GM13977 (cell line): ENCODE measurements at regions not wholly inside any gene's neighbourhood (a gene's known extent, or its start where the extent isn't known, plus 50 kb on each side); places are given as distances from the start of the nearest gene placed in this dataset.

Source experiments
- DNase-seq: peaks from one replicate; pipeline ENCODE4 v3.0.0; 2012; ENCODE audit warnings: low spot score
- in situ Hi-C: fragments of 300-500 bp; cut with MboI; formaldehyde crosslinking; loops from one replicate; pipeline ENCODE4 v1.12.0; 2022; ENCODE audit warnings: low sequenced_read_pairs, low pct_unique_long_range_greater_than_20kb, mixed read lengths, inconsistent platforms; ENCODE audit not compliant: unreplicated experiment
- TF ChIP-seq, protein P1 (sequence below): IDR thresholded peaks from 2 replicates; pipeline ENCODE4 v1.5.1; 2012; ENCODE audit warnings: mild to moderate bottlenecking, control low read depth; ENCODE audit not compliant: insufficient read depth; ENCODE audit errors: extremely low read depth, missing control alignments

DNA sequence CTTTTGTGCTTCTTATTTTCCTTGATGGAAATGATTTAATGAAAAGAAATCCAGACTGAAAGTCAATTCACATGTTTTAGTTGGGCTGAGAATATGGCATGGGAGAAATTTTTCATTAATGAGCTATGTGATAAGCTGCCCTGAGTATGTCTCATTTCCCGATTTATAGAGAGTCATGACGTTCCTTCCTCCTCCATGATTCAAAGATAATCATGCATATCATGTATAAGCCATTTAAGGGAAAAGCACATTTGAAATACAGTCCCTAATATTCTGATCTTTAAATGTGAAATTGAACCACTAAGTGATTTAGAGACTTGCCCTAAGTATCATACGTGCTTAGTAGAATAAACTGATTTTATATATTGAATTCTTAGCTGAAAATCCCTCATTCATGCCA is 840.9 kb downstream of the PCDH17 start:
- TF ChIP-seq, protein P1, sequence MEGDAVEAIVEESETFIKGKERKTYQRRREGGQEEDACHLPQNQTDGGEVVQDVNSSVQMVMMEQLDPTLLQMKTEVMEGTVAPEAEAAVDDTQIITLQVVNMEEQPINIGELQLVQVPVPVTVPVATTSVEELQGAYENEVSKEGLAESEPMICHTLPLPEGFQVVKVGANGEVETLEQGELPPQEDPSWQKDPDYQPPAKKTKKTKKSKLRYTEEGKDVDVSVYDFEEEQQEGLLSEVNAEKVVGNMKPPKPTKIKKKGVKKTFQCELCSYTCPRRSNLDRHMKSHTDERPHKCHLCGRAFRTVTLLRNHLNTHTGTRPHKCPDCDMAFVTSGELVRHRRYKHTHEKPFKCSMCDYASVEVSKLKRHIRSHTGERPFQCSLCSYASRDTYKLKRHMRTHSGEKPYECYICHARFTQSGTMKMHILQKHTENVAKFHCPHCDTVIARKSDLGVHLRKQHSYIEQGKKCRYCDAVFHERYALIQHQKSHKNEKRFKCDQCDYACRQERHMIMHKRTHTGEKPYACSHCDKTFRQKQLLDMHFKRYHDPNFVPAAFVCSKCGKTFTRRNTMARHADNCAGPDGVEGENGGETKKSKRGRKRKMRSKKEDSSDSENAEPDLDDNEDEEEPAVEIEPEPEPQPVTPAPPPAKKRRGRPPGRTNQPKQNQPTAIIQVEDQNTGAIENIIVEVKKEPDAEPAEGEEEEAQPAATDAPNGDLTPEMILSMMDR = no peak
- no peak for DNase-seq
- in situ Hi-C loops = no loop called here

GRCh38 chr13:58474581-58474980 is 843.0 kb downstream of the PCDH17 start:
- TF ChIP-seq, protein P1 = no peak
- in situ Hi-C loops = no loop called here
- no peak for DNase-seq

- TF ChIP-seq, protein P1 = no peak
- in situ Hi-C loops = no loop called here
These were observed 844.8 kb downstream of the PCDH17 start for GRCh38 chr13:58476206-58476918.

GRCh38 chr13:58478858-58479257 is 847.3 kb downstream of the PCDH17 start:
- in situ Hi-C loops = no loop called here

More at GRCh38 chr13:58476206-58476918, 844.8 kb downstream of the PCDH17 start:
- no peak for DNase-seq

DNA sequence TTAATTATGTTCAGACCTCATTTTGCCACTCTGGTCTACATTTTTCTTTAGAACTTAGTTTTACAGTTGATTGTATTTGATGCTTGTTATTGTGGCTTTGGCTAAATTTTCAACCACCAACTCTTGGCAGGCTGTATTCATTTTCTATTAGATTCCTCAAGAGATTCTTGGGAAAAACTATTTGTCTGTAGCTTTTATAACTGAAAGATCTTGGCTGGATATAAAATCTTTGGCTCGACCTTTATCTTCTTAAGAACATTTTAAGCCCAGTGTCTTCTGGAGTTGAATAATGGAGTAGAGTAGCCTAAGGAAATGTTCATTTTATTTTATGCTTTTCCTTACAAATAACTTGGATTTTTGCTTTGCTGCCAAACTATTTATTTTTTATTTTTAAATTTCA is 848.5 kb downstream of the PCDH17 start:
- TF ChIP-seq, protein P1 = no peak
- no peak for DNase-seq
- in situ Hi-C loops = no loop called here

More at GRCh38 chr13:58478858-58479257, 847.3 kb downstream of the PCDH17 start:
- TF ChIP-seq, protein P1 = no peak
- no peak for DNase-seq

- no peak for DNase-seq
- TF ChIP-seq, protein P1 = no peak
- in situ Hi-C loops = no loop called here
These were observed 856.7 kb downstream of the PCDH17 start for GRCh38 chr13:58488251-58488650.

DNA sequence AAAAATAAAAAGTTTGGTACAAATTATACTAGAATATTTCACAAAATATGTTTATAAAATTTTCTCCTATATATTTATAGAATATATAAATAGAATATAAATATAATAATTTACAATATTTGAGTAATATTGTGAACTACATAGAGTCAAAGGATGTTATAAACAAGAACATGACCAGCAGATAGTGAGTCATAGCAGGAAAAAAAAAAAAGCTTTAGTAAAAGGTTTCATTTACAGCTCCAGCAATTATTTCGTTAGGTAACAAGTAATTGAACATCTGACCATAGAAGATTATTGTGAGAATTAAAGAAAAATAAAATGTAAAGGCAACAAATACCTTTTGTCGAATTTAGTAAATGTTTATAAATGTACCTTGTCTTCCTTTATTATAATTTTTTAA is 864.1 kb downstream of the PCDH17 start:
- in situ Hi-C loops = no loop called here
- DNase-seq = no peak
- TF ChIP-seq, protein P1 = no peak
